KMS-11 (cell line): ENCODE measurements at regions not wholly inside any gene's neighbourhood (a gene's known extent, or its start where the extent isn't known, plus 50 kb on each side); places are given as distances from the start of the nearest gene placed in this dataset.

Experiments used
- H2AFZ ChIP-seq: fragments of 200-600 bp; sonication (generic); 2 replicates; pipeline ENCODE4 v1.6.1; 2016; ENCODE audit warnings: antibody characterized with exemption, mixed run types, low read depth
- H3K27ac ChIP-seq: fragments of 200-600 bp; sonication (generic); 2 replicates; pipeline ENCODE4 v1.6.1; 2016; ENCODE audit warnings: mild to moderate bottlenecking, mixed run types
- H3K27me3 ChIP-seq: fragments of 200-600 bp; sonication (generic); 2 replicates; pipeline ENCODE4 v1.6.1; 2017; ENCODE audit warnings: mild to moderate bottlenecking, low read depth, mixed run types, moderate library complexity; ENCODE audit not compliant: insufficient read depth
- H3K36me3 ChIP-seq: fragments of 200-600 bp; sonication (generic); 2 replicates; pipeline ENCODE4 v1.6.1; 2017; ENCODE audit warnings: mild to moderate bottlenecking, mixed run types; ENCODE audit not compliant: insufficient read depth
- H3K4me1 ChIP-seq: fragments of 200-600 bp; sonication (generic); 2 replicates; pipeline ENCODE4 v1.6.1; 2016; ENCODE audit warnings: mild to moderate bottlenecking, low read depth, mixed run types; ENCODE audit not compliant: poor library complexity, severe bottlenecking
- H3K4me2 ChIP-seq: fragments of 200-600 bp; sonication (generic); 2 replicates; pipeline ENCODE4 v1.7.0; 2016; ENCODE audit warnings: mild to moderate bottlenecking, mixed run types
- H3K4me3 ChIP-seq: fragments of 200-600 bp; sonication (generic); IDR thresholded peaks from 2 replicates; pipeline ENCODE4 v1.6.1; 2017; ENCODE audit warnings: low read depth, low read length, mixed read lengths; ENCODE audit not compliant: insufficient read depth
- H3K79me2 ChIP-seq: fragments of 200-600 bp; sonication (generic); 2 replicates; pipeline ENCODE4 v1.6.1; 2016; ENCODE audit warnings: low read depth, mixed run types; ENCODE audit not compliant: insufficient read depth
- H3K9ac ChIP-seq: fragments of 200-600 bp; sonication (generic); 2 replicates; pipeline ENCODE4 v1.6.1; 2016; ENCODE audit warnings: mild to moderate bottlenecking, mixed run types
- H4K20me1 ChIP-seq: fragments of 200-600 bp; sonication (generic); 2 replicates; pipeline ENCODE4 v1.6.1; 2016; ENCODE audit warnings: mild to moderate bottlenecking, mixed run types; ENCODE audit not compliant: insufficient read depth
- CTCF ChIP-seq: fragments of 200-600 bp; sonication (generic); conservative IDR thresholded peaks from 2 replicates; pipeline ENCODE4 v1.6.1; 2017; ENCODE audit warnings: low read depth, mild to moderate bottlenecking, antibody characterized with exemption, low read length, moderate library complexity, mixed read lengths

GRCh38 chr2:234291765-234292204 is 205.1 kb downstream of the ARL4C start:
- Histone ChIP-seq H2AFZ (no peak overlapping the region), H3K36me3 (no peaks in the 10 kb centered on the region), H3K27ac (no peak overlapping the region), H3K79me2 (no peaks in the 10 kb centered on the region), H4K20me1 (no peaks in the 10 kb centered on the region), H3K4me1 (no peaks in the 10 kb centered on the region), H3K9ac (no peak overlapping the region), H3K4me2 (no peak overlapping the region), H3K27me3 (no peaks in the 10 kb centered on the region), H3K4me3 (no peak overlapping the region)
- no peak for TF ChIP-seq CTCF

DNA sequence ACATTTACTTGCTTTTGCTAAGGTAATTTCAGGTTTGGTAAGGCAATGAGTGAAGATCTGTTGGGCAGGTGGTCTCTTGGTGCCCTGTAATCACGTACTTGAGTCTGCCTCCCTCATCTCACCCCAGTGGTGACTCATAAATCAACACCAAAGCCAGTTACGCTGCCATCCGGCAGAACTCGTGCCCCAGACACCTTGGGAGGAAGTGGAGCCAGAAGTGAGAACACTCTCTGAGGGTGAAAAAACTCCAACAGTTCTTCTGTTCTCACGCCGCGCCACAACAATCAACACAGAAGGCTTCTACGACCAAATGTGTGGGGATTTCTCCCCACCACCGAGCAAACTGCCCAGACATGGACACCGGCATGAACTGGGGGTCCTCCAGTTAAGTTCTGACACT is 206.2 kb downstream of the ARL4C start:
- H3K4me3 ChIP-seq: no peak overlapping the region
- H3K4me2 ChIP-seq: no peak overlapping the region
- no peaks in the 10 kb centered on the region for H3K4me1 ChIP-seq
- H2AFZ ChIP-seq: no peak overlapping the region
- no peaks in the 10 kb centered on the region for H3K79me2 ChIP-seq
- no peaks in the 10 kb centered on the region for H3K27me3 ChIP-seq
- no peak overlapping the region for H3K9ac ChIP-seq
- H3K27ac ChIP-seq: no peak overlapping the region
- no peaks in the 10 kb centered on the region for H3K36me3 ChIP-seq
- H4K20me1 ChIP-seq: no peaks in the 10 kb centered on the region
- no peak for TF ChIP-seq CTCF

DNA sequence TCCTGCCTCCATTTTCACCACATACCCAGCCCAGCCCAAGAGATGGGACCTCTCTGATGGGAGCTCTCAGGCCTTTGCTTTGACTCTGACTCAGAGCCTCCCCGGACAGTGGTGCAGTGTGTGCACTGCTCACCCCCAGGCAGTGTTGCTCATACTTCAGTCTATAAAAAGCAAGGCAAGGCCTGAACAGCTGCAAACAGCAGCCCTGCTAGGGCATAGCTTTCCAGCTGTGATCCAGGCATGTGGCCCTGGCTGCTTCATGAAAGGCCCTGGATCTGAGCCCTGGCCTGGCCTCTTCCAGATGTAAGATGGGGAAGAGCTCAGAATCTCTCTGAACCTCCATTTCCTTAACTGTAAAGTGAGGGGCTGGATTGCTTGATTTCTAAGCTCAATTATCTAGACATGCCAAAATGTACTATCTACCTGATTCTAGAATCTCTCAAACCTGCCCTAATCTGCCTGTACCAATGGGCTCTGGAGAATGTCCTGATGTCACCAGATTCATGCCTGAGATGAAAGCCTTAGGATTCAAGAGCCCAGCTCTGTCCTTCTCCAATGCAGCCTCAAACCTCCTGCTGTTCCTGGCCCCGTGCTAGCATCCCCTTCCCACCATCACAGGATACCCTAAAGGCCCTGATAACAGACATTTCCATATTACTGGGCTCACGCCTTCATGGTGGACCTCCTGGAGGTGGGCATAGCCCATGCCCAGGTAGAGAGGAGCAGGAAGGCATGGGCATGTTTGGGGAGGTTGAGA is 206.9 kb downstream of the ARL4C start:
- H3K27ac ChIP-seq: no peak overlapping the region

DNA sequence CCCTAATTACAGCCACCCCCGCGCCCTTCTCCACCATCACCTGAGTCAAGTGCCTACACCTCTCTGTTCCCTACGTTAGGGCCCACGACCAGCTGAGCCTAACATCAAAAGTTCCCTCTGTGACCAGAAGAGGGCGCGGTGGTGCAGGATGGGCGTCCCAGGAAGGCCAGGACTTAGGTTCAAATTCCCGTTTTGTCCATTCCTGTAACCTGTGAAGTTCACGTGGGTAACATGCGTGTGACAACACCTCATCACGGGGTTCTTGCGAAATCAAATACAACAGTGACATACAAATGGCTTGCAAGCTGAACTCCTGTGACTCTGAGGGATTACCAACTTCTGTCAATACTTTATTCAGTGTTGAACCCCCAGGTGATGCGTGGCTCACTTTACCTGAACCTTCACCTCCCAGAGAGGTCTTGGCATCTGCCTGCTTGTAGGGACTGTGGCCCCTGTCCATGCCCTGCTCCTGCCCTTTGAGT is 207.9 kb downstream of the ARL4C start:
- H3K4me1 ChIP-seq: no peaks in the 10 kb centered on the region
- no peak overlapping the region for H3K4me3 ChIP-seq
- H3K4me2 ChIP-seq: no peak overlapping the region
- H3K27me3 ChIP-seq: no peaks in the 10 kb centered on the region
- H3K9ac ChIP-seq: no peak overlapping the region
- no peaks in the 10 kb centered on the region for H4K20me1 ChIP-seq
- no peak overlapping the region for H3K27ac ChIP-seq
- no peaks in the 10 kb centered on the region for H3K79me2 ChIP-seq
- no peaks in the 10 kb centered on the region for H3K36me3 ChIP-seq
- TF ChIP-seq CTCF: peak; percentile 79
- no peak overlapping the region for H2AFZ ChIP-seq

More for the DNA sequence above, 206.9 kb downstream of the ARL4C start:
- Histone ChIP-seq H3K4me3 (no peak overlapping the region), H3K79me2 (no peaks in the 10 kb centered on the region), H3K4me1 (no peaks in the 10 kb centered on the region), H3K27me3 (no peaks in the 10 kb centered on the region), H3K4me2 (no peak overlapping the region), H2AFZ (no peak overlapping the region), H3K9ac (no peak overlapping the region), H4K20me1 (no peaks in the 10 kb centered on the region), H3K36me3 (no peaks in the 10 kb centered on the region)
- TF ChIP-seq CTCF: no peak
